ENCODE measurements at regions not wholly inside any gene's neighbourhood (a gene's known extent, or its start where the extent isn't known, plus 50 kb on each side); places are given as distances from the start of the nearest gene placed in this dataset.

- no peak for TF ChIP-seq CTCF (IDR thresholded peaks at IDR 0.05; ENCODE audit: low read length)
- no peak for TF ChIP-seq EZH2 (IDR thresholded peaks at IDR 0.05; ENCODE audit: borderline replicate concordance, low read length)
These were observed 529.2 kb downstream of the ANXA1 start for GRCh38 chr9:73680831-73681230.
